H1 (cell line): ENCODE measurements at regions not wholly inside any gene's neighbourhood (a gene's known extent, or its start where the extent isn't known, plus 50 kb on each side); places are given as distances from the start of the nearest gene placed in this dataset.

ENCODE experiments used
- CTCF ChIA-PET: fragments of 300-600 bp; sonication (Branson Sonifier 250); formaldehyde crosslinking; loops from one replicate; lab custom pipeline; 2021; ENCODE audit not compliant: partially characterized antibody; lab: Charles Lee
- POLR2A ChIA-PET: fragments of 300-600 bp; sonication (Branson Sonifier 250); formaldehyde crosslinking; loops from one replicate; lab custom pipeline; 2021; ENCODE audit warnings: inconsistent platforms; ENCODE audit not compliant: partially characterized antibody; lab: Charles Lee
- DNase-seq, 2 experiments: peaks; one replicate each; pipeline versions ENCODE4 v3.0.0 to v3.0.0-alpha.2; 2010 to 2022; ENCODE audit warnings: low spot score in 2 of 2, low read depth in 1 of 2, mixed read lengths in 1 of 2
- FAIRE-seq: peaks from 2 replicates; lab custom pipeline; 2011; peaks lifted over from hg19 to GRCh38; lab: Jason Lieb, UNC
- H2AFZ ChIP-seq: 2 replicates; pipeline ENCODE4 v1.8.1; 2012; ENCODE audit warnings: low read length, inconsistent platforms
- H2AK5ac ChIP-seq: 2 replicates; pipeline ENCODE4 v1.6.1; 2013; ENCODE audit warnings: low read depth, low read length
- H2BK120ac ChIP-seq: replicated peaks from 2 replicates; pipeline ENCODE3; 2013; ENCODE audit warnings: low read depth, low read length, inconsistent platforms
- H2BK12ac ChIP-seq: 2 replicates; pipeline ENCODE4 v1.6.1; 2013; ENCODE audit warnings: low read depth, low read length
- H2BK15ac ChIP-seq: 2 replicates; pipeline ENCODE4 v1.6.1; 2013; ENCODE audit warnings: low read length
- H2BK20ac ChIP-seq: 2 replicates; pipeline ENCODE4 v1.6.1; 2013; ENCODE audit warnings: low read length
- H2BK5ac ChIP-seq: 2 replicates; pipeline ENCODE4 v1.6.1; 2013; ENCODE audit warnings: low read depth, low read length
- H3K14ac ChIP-seq: 2 replicates; pipeline ENCODE4 v1.6.1; 2013; ENCODE audit warnings: inconsistent platforms; ENCODE audit not compliant: insufficient read length
- H3K18ac ChIP-seq: 2 replicates; pipeline ENCODE4 v1.6.1; 2013; ENCODE audit warnings: low read length; ENCODE audit errors: extremely low read depth
- H3K23ac ChIP-seq: 2 replicates; pipeline ENCODE4 v1.6.1; 2013; ENCODE audit warnings: inconsistent platforms; ENCODE audit not compliant: insufficient read length
- H3K23me2 ChIP-seq: 2 replicates; pipeline ENCODE4 v1.6.1; 2013; ENCODE audit warnings: low read depth, low read length
- H3K27ac ChIP-seq: 2 replicates; pipeline ENCODE4 v1.6.1; 2011; ENCODE audit warnings: low read depth, low read length, inconsistent platforms
- H3K27me3 ChIP-seq, 4 experiments: replicated peaks in 1 of 4; 1 replicate in 1 of 4; 2 replicates in 3 of 4; pipeline versions ENCODE4 v1.6.1 to v1.8.1; 2011 to 2013; ENCODE audit warnings: low read length in 3 of 4, mild to moderate bottlenecking in 3 of 4, inconsistent platforms in 2 of 4, mixed read lengths in 2 of 4, moderate library complexity in 1 of 4; ENCODE audit not compliant: control insufficient read depth in 3 of 4, insufficient read depth in 3 of 4; ENCODE audit errors: extremely low read depth in 1 of 4
- H3K36me3 ChIP-seq, 4 experiments: 2 replicates each; pipeline versions ENCODE4 v1.6.1 to v1.8.1; 2011 to 2013; ENCODE audit warnings: mild to moderate bottlenecking in 4 of 4, low read length in 3 of 4, moderate library complexity in 2 of 4, control low read depth in 1 of 4, inconsistent platforms in 1 of 4; ENCODE audit not compliant: insufficient read depth in 4 of 4, control insufficient read depth in 2 of 4
- H3K4ac ChIP-seq: replicated peaks from 2 replicates; pipeline ENCODE3; 2013; ENCODE audit warnings: low read length, low read depth, mixed read lengths, inconsistent platforms; ENCODE audit not compliant: insufficient read length
- H3K4me1 ChIP-seq, 4 experiments: replicated peaks in 1 of 4; 1 replicate in 1 of 4; 2 replicates in 3 of 4; pipeline versions ENCODE4 v1.6.1 to v1.8.1; 2011 to 2013; ENCODE audit warnings: low read length in 3 of 4, inconsistent platforms in 2 of 4, mixed read lengths in 1 of 4; ENCODE audit not compliant: insufficient read depth in 4 of 4, control insufficient read depth in 3 of 4
- H3K4me2 ChIP-seq, 2 experiments: 2 replicates each; pipeline versions ENCODE4 v1.6.1 to v1.8.1; 2011 to 2013; ENCODE audit warnings: low read depth in 2 of 2, low read length in 2 of 2, control low read depth in 1 of 2, inconsistent platforms in 1 of 2, mild to moderate bottlenecking in 1 of 2; ENCODE audit not compliant: insufficient read depth in 1 of 2
- H3K4me3 ChIP-seq, 4 experiments: fragments of 200-600, 300-600 bp in 1 of 4; sonication (generic), shearing (Covaris generic), sonication (Bioruptor Twin) in 1 of 4; 2 replicates each; pipeline versions ENCODE4 v1.5.1 to v1.8.1; 2011 to 2016; ENCODE audit warnings: low read length in 4 of 4, low read depth in 3 of 4, control low read depth in 2 of 4, inconsistent platforms in 2 of 4, mild to moderate bottlenecking in 2 of 4, mixed read lengths in 1 of 4, moderate library complexity in 1 of 4; ENCODE audit not compliant: insufficient read depth in 2 of 4; ENCODE audit errors: extremely low read depth in 1 of 4
- H3K56ac ChIP-seq: replicated peaks from 2 replicates; pipeline ENCODE3; 2013; ENCODE audit warnings: low read depth, mild to moderate bottlenecking, mixed read lengths, low read length, inconsistent platforms; ENCODE audit not compliant: insufficient read length
- H3K79me1 ChIP-seq: 2 replicates; pipeline ENCODE4 v1.6.1; 2013; ENCODE audit warnings: low read depth, low read length, control low read depth
- H3K79me2 ChIP-seq, 2 experiments: 2 replicates each; pipeline versions ENCODE4 v1.6.1 to v1.8.1; 2012 to 2013; ENCODE audit warnings: low read length in 2 of 2, mild to moderate bottlenecking in 2 of 2, inconsistent platforms in 1 of 2; ENCODE audit not compliant: insufficient read depth in 2 of 2, control insufficient read depth in 1 of 2
- H3K9ac ChIP-seq, 4 experiments: replicated peaks in 1 of 4; 1 replicate in 1 of 4; 2 replicates in 3 of 4; pipeline versions ENCODE4 v1.6.1 to v1.8.1; 2011 to 2013; ENCODE audit warnings: low read depth in 3 of 4, low read length in 3 of 4, control low read depth in 2 of 4, mild to moderate bottlenecking in 2 of 4, moderate library complexity in 2 of 4, inconsistent platforms in 1 of 4; ENCODE audit errors: extremely low read depth in 1 of 4
- H3K9me3 ChIP-seq, 2 experiments: 2 replicates each; pipeline versions ENCODE4 v1.6.1 to v1.8.1; 2012 to 2013; ENCODE audit warnings: mild to moderate bottlenecking in 2 of 2, moderate library complexity in 2 of 2, control low read depth in 1 of 2, inconsistent platforms in 1 of 2, low read depth in 1 of 2, low read length in 1 of 2, mixed read lengths in 1 of 2; ENCODE audit not compliant: insufficient read depth in 2 of 2
- H4K20me1 ChIP-seq, 2 experiments: replicated peaks in 1 of 2; 2 replicates each; pipeline versions ENCODE3 to v1.8.1; 2011 to 2013; ENCODE audit warnings: inconsistent platforms in 2 of 2, low read length in 2 of 2, mild to moderate bottlenecking in 1 of 2; ENCODE audit not compliant: insufficient read depth in 2 of 2, control insufficient read depth in 1 of 2
- H4K5ac ChIP-seq: 2 replicates; pipeline ENCODE4 v1.6.1; 2013; ENCODE audit warnings: low read length, low read depth, mixed read lengths, inconsistent platforms; ENCODE audit not compliant: insufficient read length
- H4K8ac ChIP-seq: 2 replicates; pipeline ENCODE4 v1.8.0; 2013; ENCODE audit warnings: mild to moderate bottlenecking, moderate library complexity, low read length, inconsistent platforms; ENCODE audit not compliant: insufficient read depth; ENCODE audit errors: extremely low read depth
- H4K91ac ChIP-seq: replicated peaks from 2 replicates; pipeline ENCODE3; 2013; ENCODE audit warnings: low read length, mixed read lengths, inconsistent platforms; ENCODE audit not compliant: insufficient read length
- ASH2L ChIP-seq: fragments of 200-600, 300-600 bp; sonication (generic); IDR thresholded peaks from one replicate; pipeline ENCODE4 v1.7.1; 2017; ENCODE audit warnings: low read length
- BCL11A ChIP-seq, 2 experiments: IDR thresholded peaks; one replicate each; pipeline ENCODE4 v1.6.1; 2011; ENCODE audit warnings: low read depth in 2 of 2, low read length in 2 of 2, mild to moderate bottlenecking in 2 of 2
- CHD1 ChIP-seq: IDR thresholded peaks from 2 replicates; pipeline ENCODE4 v1.6.1; 2012; ENCODE audit warnings: low read depth, low read length, improper control_type of control experiment
- GABPA ChIP-seq: IDR thresholded peaks from 2 replicates; pipeline ENCODE4 v1.6.1; 2011; ENCODE audit warnings: mild to moderate bottlenecking, low read length, moderate library complexity, borderline replicate concordance; ENCODE audit not compliant: insufficient read depth
- MAX ChIP-seq: IDR thresholded peaks from 2 replicates; pipeline ENCODE4 v1.6.1; 2012; ENCODE audit warnings: inconsistent platforms
- NANOG ChIP-seq: IDR thresholded peaks from 2 replicates; pipeline ENCODE4 v1.6.1; 2011; ENCODE audit warnings: low read length, low read depth, mild to moderate bottlenecking, inconsistent platforms; ENCODE audit not compliant: insufficient read depth, poor library complexity, severe bottlenecking
- POLR2AphosphoS5 ChIP-seq: IDR thresholded peaks from 2 replicates; pipeline ENCODE4 v1.6.1; 2011; ENCODE audit warnings: low read depth, low read length
- RFX5 ChIP-seq: IDR thresholded peaks from 2 replicates; pipeline ENCODE4 v1.6.1; 2011; ENCODE audit warnings: low read depth, low read length, improper control_type of control experiment, borderline replicate concordance
- RNF2 ChIP-seq: fragments of 200-900, 300-1000 bp; sonication (generic); IDR thresholded peaks from 2 replicates; pipeline ENCODE4 v1.7.1; 2016; ENCODE audit warnings: borderline replicate concordance, low read depth, mild to moderate bottlenecking, antibody characterized with exemption, low read length; ENCODE audit not compliant: poor library complexity, severe bottlenecking; ENCODE audit errors: missing control alignments
- SIN3A ChIP-seq, 2 experiments: IDR thresholded peaks in 1 of 2; conservative IDR thresholded peaks in 1 of 2; 2 replicates each; pipeline ENCODE4 v1.6.1; 2011 to 2012; ENCODE audit warnings: low read length in 2 of 2, improper control_type of control experiment in 1 of 2, low read depth in 1 of 2, mild to moderate bottlenecking in 1 of 2
- SIRT6 ChIP-seq: IDR thresholded peaks from one replicate; pipeline ENCODE4 v1.7.1; 2012; ENCODE audit warnings: low read length, inconsistent platforms
- SP1 ChIP-seq: IDR thresholded peaks from 2 replicates; pipeline ENCODE4 v1.6.1; 2011; ENCODE audit warnings: low read depth, low read length
- SP4 ChIP-seq: IDR thresholded peaks from 2 replicates; pipeline ENCODE4 v1.6.1; 2012; ENCODE audit warnings: low read length, inconsistent platforms
- TCF12 ChIP-seq: IDR thresholded peaks from 2 replicates; pipeline ENCODE4 v1.6.1; 2011; ENCODE audit warnings: low read depth, mild to moderate bottlenecking, low read length
- TEAD4 ChIP-seq: IDR thresholded peaks from 2 replicates; pipeline ENCODE4 v1.6.1; 2012; ENCODE audit warnings: low read depth, low read length, inconsistent platforms, mixed read lengths
- WGBS, 2 experiments: shearing (Covaris generic) in 1 of 2; methylation state at CpG; one replicate each; pipeline versions ENCODE4 v1.1.6 to v1.1.7; 2013 to 2015; ENCODE audit warnings: low lambda C conversion rate in 2 of 2, mixed read lengths in 2 of 2, inconsistent platforms in 1 of 2, low coverage in 1 of 2, missing lambda C conversion rate in 1 of 2; ENCODE audit not compliant: insufficient replicate concordance in 2 of 2, insufficient coverage in 1 of 2, insufficient read length in 1 of 2; ENCODE audit errors: extremely low coverage in 1 of 2, missing lambda C conversion rate in 1 of 2; 5-methylcytosine and 5-hydroxymethylcytosine counted together

GRCh38 chr3:165336786-165337185 lies 140.6 kb upstream of the SLITRK3 start:
- H3K23ac ChIP-seq: no peak overlapping the region
- no peak overlapping the region for H3K9ac ChIP-seq
- H3K9me3 ChIP-seq: no peaks in the 10 kb centered on the region
- no peak overlapping the region for H3K4me3 ChIP-seq
- ChIA-PET POLR2A (interaction anchor here (0.8 kb wide), 1 partner anchor 558 kb away, joined by 3 read pairs; no protein-coding TSS in a partner anchor), CTCF (interaction anchor here (0.7 kb wide), 1 partner anchor 1790 kb away, joined by 3 read pairs; no protein-coding TSS in a partner anchor)
- no peaks in the 10 kb centered on the region for H3K23me2 ChIP-seq
- no peak for FAIRE-seq
- H2BK12ac ChIP-seq: no peak overlapping the region
- no peaks in the 10 kb centered on the region for H4K20me1 ChIP-seq
- no peak for DNase-seq
- H2BK20ac ChIP-seq: no peak overlapping the region
- H3K18ac ChIP-seq: no peak overlapping the region
- no peak overlapping the region for H4K91ac ChIP-seq
- H2BK5ac ChIP-seq: no peak overlapping the region
- H3K4me2 ChIP-seq: no peak overlapping the region
- H4K8ac ChIP-seq: no peak overlapping the region
- H3K4ac ChIP-seq: no peak overlapping the region
- WGBS, 2 experiments: 93% methylated on average over 1 of the region's 1 CpG; no CpG with 5 or more reads in 1 of the 2 experiments
- H3K79me2 ChIP-seq: no peaks in the 10 kb centered on the region
- no peaks in the 10 kb centered on the region for H3K27me3 ChIP-seq
- no peaks in the 10 kb centered on the region for H3K36me3 ChIP-seq
- no peak overlapping the region for H3K56ac ChIP-seq
- H3K27ac ChIP-seq: no peak overlapping the region
- H3K4me1 ChIP-seq: no peaks in the 10 kb centered on the region
- no peak overlapping the region for H2BK15ac ChIP-seq
- no peak overlapping the region for H2AK5ac ChIP-seq
- H3K79me1 ChIP-seq: no peaks in the 10 kb centered on the region
- H4K5ac ChIP-seq: no peak overlapping the region
- no peak overlapping the region for H3K14ac ChIP-seq
- no peak overlapping the region for H2AFZ ChIP-seq
- no peak overlapping the region for H2BK120ac ChIP-seq
- TF ChIP-seq SIRT6 (no peak), RNF2 (no peak), SP4 (no peak), CHD1 (no peak), SIN3A (conservative IDR thresholded peaks at IDR 0.05 in 1 of 2, IDR thresholded peaks at IDR 0.05 in 1 of 2; ENCODE audit: low read depth in 1 of 2, low read length in 2 of 2) (no peak), BCL11A (IDR thresholded peaks at IDR 0.05; ENCODE audit: low read depth in 2 of 2, low read length in 2 of 2) (no peak), MAX (no peak), TCF12 (no peak), POLR2AphosphoS5 (no peak), SP1 (no peak), RFX5 (no peak), ASH2L (no peak), TEAD4 (no peak), GABPA (no peak), NANOG (no peak)
